ENCODE measurements at regions not wholly inside any gene's neighbourhood (a gene's known extent, or its start where the extent isn't known, plus 50 kb on each side); places are given as distances from the start of the nearest gene placed in this dataset.

DNA sequence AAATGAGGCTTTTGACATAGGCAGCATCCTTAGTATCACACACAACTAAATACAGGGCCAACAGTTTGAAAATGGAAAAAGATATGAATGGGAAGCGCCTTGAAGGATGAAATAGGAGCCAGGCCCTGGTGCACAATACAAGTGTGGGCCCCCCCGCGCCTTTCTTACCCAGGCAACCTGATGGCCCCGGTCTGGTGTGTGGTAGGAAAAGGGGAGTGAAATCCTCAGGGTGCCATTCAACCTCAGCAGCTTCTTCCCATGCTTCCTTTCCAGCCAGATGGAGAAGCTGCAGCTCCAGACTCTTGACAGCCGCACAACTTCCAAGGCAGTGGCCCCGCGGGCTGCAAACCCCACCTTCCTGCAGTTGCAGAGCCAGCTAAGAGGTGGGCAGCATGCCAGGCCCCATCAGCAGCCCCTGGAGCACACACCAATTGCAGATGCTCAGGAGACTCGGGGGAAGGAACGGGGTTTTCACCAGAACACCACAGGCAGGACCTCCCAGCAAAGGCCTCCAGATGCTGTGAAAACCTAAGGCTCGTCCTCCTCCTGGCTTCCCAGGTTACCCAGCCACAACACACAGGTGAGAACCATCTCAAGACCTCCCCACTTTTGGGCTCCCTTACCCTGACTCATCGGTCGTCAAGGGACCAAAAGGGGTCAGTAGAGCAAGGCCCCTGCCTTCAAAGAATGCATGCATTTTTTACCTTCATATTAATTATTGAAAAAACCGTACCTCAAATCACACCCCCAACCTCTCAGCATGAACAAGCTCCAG lies 101.6 kb downstream of the CPN2 start:
- no peak overlapping the region for H3K4me3 ChIP-seq (ENCODE audit: low read length)
- DNase-seq (ENCODE audit: low read depth) = no peak
- TF ChIP-seq, protein P1, sequence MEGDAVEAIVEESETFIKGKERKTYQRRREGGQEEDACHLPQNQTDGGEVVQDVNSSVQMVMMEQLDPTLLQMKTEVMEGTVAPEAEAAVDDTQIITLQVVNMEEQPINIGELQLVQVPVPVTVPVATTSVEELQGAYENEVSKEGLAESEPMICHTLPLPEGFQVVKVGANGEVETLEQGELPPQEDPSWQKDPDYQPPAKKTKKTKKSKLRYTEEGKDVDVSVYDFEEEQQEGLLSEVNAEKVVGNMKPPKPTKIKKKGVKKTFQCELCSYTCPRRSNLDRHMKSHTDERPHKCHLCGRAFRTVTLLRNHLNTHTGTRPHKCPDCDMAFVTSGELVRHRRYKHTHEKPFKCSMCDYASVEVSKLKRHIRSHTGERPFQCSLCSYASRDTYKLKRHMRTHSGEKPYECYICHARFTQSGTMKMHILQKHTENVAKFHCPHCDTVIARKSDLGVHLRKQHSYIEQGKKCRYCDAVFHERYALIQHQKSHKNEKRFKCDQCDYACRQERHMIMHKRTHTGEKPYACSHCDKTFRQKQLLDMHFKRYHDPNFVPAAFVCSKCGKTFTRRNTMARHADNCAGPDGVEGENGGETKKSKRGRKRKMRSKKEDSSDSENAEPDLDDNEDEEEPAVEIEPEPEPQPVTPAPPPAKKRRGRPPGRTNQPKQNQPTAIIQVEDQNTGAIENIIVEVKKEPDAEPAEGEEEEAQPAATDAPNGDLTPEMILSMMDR (conservative IDR thresholded peaks at IDR 0.05; ENCODE audit: low read depth, low read length) = no peak

DNA sequence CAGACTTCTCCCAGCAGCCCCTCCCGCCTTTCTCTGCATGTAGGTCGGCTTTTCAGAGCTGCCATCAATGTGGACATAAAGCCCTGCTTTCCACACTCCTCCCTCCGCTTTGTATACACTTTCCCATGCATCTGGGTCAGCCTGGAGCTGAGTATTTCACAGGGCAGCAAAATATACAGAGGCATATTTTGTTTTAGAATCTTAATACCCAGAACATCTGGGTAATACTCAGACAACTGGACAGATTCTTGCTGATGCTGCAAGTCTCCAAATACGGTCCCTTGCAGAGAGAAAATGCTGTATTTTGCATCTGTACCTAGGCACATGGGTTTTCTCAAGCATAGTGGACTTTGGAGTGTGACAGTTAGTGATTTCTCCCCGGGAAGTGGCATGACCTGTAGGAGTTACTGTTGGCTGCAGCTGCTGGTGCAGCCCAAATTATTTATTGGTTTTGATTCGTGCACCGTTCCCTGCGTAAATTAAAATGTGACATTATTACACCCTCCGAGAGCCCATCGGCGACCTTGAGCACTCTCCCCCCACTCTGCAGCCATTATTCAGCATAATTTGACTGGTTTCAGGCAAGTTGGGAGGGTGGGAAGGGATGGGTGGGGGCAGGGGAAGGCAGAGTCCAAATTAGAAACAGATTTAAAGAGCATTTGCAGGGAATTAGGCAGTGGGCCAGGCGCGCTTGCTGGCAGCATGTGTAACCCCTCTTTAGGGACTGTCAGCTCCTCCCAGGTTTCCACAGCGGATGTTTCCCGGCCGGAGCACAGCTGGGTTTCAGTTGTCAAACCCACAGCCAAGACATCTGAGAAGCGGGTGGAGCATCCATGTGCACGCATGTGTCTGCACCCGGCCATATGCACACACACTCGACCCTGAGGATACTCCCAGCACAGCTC lies 100.8 kb downstream of the CPN2 start:
- no peak overlapping the region for H3K4me3 ChIP-seq (ENCODE audit: low read length)
- TF ChIP-seq, protein P1 (conservative IDR thresholded peaks at IDR 0.05; ENCODE audit: low read depth, low read length) = no peak
- DNase-seq (ENCODE audit: low read depth) = no peak

DNA sequence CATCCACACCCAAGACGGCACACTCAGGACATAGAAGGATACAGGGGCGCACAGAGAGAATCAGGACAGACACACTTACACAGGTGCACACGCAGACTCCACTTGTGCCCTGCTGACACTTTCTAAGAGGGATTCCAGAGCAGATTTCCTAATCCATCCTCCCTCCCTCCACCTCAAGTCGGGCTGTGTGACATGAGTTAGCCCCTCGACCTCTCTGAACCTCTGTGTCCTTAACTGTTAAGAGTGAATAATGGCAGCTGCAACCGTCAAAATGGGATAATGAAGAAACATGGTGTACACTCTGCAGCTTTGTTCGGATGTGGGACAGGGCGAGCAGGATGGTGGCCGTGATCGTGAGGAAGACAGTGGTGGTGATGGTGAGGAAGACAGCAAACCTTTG lies 100.1 kb downstream of the CPN2 start:
- no peak overlapping the region for H3K4me3 ChIP-seq (ENCODE audit: low read length)
- no peak for DNase-seq (ENCODE audit: low read depth)
- TF ChIP-seq, protein P1 (conservative IDR thresholded peaks at IDR 0.05; ENCODE audit: low read depth, low read length) = no peak

GRCh38 chr3:194251461-194251860 lies 99.7 kb downstream of the CPN2 start:
- TF ChIP-seq, protein P1 (conservative IDR thresholded peaks at IDR 0.05; ENCODE audit: low read depth, low read length) = no peak
- H3K4me3 ChIP-seq (ENCODE audit: low read length) = no peak overlapping the region
- DNase-seq (ENCODE audit: low read depth) = no peak

DNA sequence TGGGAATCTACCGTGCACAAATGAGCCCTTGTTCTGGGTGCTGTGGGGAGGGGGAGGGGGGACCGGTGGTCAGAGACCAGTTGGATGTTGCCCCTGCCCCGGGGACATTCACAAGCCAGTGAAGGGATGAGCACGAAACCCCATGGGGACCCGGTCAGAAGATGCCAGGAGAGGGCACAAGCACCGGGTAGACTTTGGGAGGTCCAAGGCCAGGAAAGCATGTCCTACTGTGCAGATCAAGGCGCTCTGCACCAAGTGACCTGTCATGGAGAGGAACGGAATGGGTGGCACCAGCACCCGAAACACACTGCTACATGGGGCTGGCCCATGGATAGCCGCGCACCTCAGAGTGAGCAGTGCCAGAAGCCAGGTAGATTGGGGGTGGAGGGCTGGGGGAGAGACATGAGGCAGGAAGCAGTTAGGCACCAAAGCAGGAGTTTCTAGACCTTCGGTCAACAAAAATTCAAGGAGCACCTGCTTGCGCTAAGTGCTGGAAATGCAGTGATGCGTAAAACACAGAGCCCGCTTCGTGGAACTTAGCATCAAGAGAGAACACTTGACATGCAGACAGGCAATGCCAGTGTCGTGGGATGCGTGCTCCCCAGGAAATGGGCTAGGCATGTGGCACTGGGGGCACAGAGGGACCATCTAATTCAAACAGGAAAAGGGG lies 99.1 kb downstream of the CPN2 start:
- no peak for DNase-seq (ENCODE audit: low read depth)
- no peak overlapping the region for H3K4me3 ChIP-seq (ENCODE audit: low read length)
- TF ChIP-seq, protein P1 (conservative IDR thresholded peaks at IDR 0.05; ENCODE audit: low read depth, low read length) = no peak

DNA sequence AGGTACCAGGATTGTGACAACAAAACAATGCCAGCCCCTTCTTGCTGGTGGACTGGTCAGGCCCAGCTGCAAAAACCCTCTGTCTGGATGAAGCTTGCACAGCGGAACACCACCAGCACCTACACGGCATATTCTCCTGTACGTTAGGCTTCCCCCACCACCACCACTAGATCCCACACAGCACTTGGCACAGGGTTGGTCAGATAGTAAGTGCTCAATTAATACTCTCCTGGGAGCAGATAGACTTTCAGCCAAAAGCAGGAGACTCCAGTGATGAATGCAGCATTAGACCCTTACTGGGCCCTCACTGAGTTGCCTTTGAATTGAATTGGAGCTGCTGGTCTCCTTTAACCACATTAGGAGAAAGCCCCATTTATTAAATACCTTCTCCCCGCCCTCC lies 97.9 kb downstream of the CPN2 start:
- TF ChIP-seq, protein P1 (conservative IDR thresholded peaks at IDR 0.05; ENCODE audit: low read depth, low read length) = no peak
- DNase-seq (ENCODE audit: low read depth) = no peak
- no peak overlapping the region for H3K4me3 ChIP-seq (ENCODE audit: low read length)

Data from retinal pigment epithelial cell (primary cell).